ENCODE measurements at regions not wholly inside any gene's neighbourhood (a gene's known extent, or its start where the extent isn't known, plus 50 kb on each side); places are given as distances from the start of the nearest gene placed in this dataset.
A peak's percentile ranks its signal among the peaks of the same experiment; 100 is the strongest.
"Not testable (repeated sequence)": the region's sequence is repeated elsewhere in the genome, so short reads cannot be mapped to it uniquely, and the experiment has no call there.

DNA sequence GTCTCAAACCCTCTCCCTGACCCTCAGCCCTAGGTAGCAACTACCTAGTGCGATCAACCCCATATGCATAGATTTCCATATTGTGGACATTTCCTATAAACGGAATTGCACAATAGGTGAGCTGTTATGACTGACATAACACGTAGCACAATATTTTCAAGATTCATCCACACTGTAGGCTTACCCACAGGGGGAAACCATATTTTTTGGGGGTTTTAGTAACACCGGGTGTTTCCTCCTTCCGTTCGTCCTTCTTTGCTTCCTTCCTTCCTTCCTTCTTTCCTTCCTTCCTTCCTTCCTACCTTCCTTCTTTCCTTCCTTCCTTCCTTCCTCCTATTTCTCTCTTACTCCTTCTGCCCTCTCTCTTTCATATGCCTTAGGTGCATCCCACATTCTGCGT is 524.2 kb downstream of the CWH43 start:
- ATAC-seq; CTCF ChIA-PET; DNase-seq; H3K27ac Mint-ChIP-seq; H3K27me3 Mint-ChIP-seq; H3K4me1 Mint-ChIP-seq (ENCODE audit: low read depth); POLR2A ChIA-PET; H3K4me3 Mint-ChIP-seq; intact Hi-C loops (cut with micrococcal nuclease): not testable (repeated sequence)
- H3K36me3 Mint-ChIP-seq (ENCODE audit: low read depth), result peaks cover 12% of the 10 kb centered on the region
- H3K9me3 Mint-ChIP-seq, result peaks cover 38% of the 10 kb centered on the region

DNA sequence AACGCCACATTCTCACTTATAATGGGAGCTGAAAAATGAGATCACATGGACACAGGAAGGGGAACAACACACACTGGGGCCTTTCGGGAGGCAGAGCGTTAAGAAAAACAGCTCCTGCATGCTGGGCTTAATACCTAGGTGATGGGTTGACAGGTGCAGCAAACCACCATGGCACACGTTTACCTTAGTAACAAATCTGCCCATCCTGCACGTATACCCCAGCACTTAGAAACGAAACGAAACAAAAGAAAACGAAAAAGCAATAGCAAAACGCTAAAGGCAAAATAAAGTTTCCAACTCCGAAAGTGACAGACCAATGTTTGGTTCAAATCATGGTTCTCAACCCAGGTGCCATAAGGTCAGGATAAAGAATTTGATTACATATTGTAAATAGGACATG is 525.3 kb downstream of the CWH43 start:
- peaks cover 12% of the 10 kb centered on the region for H3K36me3 Mint-ChIP-seq (ENCODE audit: low read depth)
- H3K27ac Mint-ChIP-seq; POLR2A ChIA-PET; intact Hi-C loops (cut with micrococcal nuclease); ATAC-seq; DNase-seq; H3K4me1 Mint-ChIP-seq (ENCODE audit: low read depth); CTCF ChIA-PET; H3K27me3 Mint-ChIP-seq; H3K4me3 Mint-ChIP-seq: not testable (repeated sequence)
- H3K9me3 Mint-ChIP-seq, result peaks cover 39% of the 10 kb centered on the region

DNA sequence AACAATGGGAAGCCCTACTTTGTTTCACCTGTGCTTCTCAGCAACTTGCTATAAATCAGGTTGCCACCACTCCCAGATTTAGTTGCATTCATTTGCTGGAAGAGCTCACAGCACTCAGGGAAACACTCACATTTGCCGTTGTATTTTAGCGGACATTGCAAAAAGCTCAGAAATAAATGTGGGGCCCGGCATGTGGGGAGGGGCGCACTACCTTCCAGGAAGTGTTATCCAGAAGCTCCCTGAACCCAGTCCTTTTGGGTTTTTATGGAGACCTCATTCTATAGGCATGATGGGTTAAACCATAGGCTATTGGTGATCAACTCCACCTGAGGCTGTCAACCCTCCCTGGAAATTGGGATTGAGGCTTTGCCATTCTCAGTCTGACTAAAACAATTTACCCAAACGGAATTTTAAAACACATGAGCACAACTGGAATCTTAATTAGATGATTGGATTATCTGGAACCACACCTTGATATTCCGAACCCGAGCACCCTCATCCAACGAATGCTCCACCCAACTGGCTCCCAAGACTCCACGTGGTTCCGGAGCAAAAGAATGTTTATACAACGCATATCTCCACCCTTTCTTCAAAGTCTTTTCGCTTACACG is 525.9 kb downstream of the CWH43 start:
- DNase-seq; H3K4me3 Mint-ChIP-seq; H3K27me3 Mint-ChIP-seq; H3K4me1 Mint-ChIP-seq (ENCODE audit: low read depth); CTCF ChIA-PET; intact Hi-C loops (cut with micrococcal nuclease); POLR2A ChIA-PET; H3K27ac Mint-ChIP-seq; ATAC-seq: not testable (repeated sequence)
- Mint-ChIP-seq H3K36me3 (ENCODE audit: low read depth) (peaks cover 12% of the 10 kb centered on the region), H3K9me3 (peaks cover 41% of the 10 kb centered on the region)
- TF ChIP-seq, protein P1, sequence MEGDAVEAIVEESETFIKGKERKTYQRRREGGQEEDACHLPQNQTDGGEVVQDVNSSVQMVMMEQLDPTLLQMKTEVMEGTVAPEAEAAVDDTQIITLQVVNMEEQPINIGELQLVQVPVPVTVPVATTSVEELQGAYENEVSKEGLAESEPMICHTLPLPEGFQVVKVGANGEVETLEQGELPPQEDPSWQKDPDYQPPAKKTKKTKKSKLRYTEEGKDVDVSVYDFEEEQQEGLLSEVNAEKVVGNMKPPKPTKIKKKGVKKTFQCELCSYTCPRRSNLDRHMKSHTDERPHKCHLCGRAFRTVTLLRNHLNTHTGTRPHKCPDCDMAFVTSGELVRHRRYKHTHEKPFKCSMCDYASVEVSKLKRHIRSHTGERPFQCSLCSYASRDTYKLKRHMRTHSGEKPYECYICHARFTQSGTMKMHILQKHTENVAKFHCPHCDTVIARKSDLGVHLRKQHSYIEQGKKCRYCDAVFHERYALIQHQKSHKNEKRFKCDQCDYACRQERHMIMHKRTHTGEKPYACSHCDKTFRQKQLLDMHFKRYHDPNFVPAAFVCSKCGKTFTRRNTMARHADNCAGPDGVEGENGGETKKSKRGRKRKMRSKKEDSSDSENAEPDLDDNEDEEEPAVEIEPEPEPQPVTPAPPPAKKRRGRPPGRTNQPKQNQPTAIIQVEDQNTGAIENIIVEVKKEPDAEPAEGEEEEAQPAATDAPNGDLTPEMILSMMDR (IDR thresholded peaks at IDR 0.05), result peak; percentile 11

- DNase-seq; H3K27ac Mint-ChIP-seq; intact Hi-C loops (cut with micrococcal nuclease); POLR2A ChIA-PET; H3K4me3 Mint-ChIP-seq; H3K4me1 Mint-ChIP-seq (ENCODE audit: low read depth); CTCF ChIA-PET; ATAC-seq; H3K27me3 Mint-ChIP-seq: not testable (repeated sequence)
- H3K36me3 Mint-ChIP-seq (ENCODE audit: low read depth), result peaks cover 12% of the 10 kb centered on the region
- H3K9me3 Mint-ChIP-seq, result peaks cover 41% of the 10 kb centered on the region
Observed at GRCh38 chr4:49512641-49513545, 526.8 kb downstream of the CWH43 start.

- DNase-seq; CTCF ChIA-PET; ATAC-seq; H3K4me3 Mint-ChIP-seq; intact Hi-C loops (cut with micrococcal nuclease); H3K27ac Mint-ChIP-seq; H3K4me1 Mint-ChIP-seq (ENCODE audit: low read depth); H3K27me3 Mint-ChIP-seq; POLR2A ChIA-PET: not testable (repeated sequence)
- Mint-ChIP-seq H3K9me3 (peaks cover 41% of the 10 kb centered on the region), H3K36me3 (ENCODE audit: low read depth) (peaks cover 12% of the 10 kb centered on the region)
Observed at GRCh38 chr4:49513546-49514115, 527.6 kb downstream of the CWH43 start.

DNA sequence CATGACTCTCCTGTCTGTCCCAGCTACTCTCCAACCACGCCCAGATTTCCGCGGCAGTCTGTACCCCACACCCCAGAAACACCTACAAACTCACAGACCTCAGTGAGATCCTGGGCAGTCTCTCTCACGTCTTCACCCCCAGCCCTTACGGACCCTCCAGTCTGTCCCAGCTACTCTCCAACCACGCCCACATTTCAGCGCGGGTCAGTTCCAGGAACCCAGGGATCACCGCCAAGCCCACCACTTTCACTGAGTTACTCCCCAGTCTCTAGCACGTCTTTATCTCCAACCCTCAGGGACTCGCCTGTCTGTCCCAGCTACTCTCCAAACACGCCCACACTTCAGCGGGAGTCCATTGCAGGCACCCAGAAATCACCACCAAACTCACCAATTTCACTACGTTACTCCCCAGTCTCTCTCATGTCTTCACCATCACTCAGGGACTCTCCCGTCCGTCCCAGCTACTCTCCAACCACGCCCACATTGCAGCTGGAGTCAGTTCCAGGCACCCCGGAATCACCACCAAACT is 528.2 kb downstream of the CWH43 start:
- POLR2A ChIA-PET; CTCF ChIA-PET; DNase-seq; ATAC-seq; intact Hi-C loops (cut with micrococcal nuclease); H3K4me1 Mint-ChIP-seq (ENCODE audit: low read depth); H3K4me3 Mint-ChIP-seq; H3K27ac Mint-ChIP-seq; H3K27me3 Mint-ChIP-seq: not testable (repeated sequence)
- peaks cover 41% of the 10 kb centered on the region for H3K9me3 Mint-ChIP-seq
- peaks cover 12% of the 10 kb centered on the region for H3K36me3 Mint-ChIP-seq (ENCODE audit: low read depth)

- H3K4me3 Mint-ChIP-seq; H3K27me3 Mint-ChIP-seq; H3K4me1 Mint-ChIP-seq (ENCODE audit: low read depth); intact Hi-C loops (cut with micrococcal nuclease); POLR2A ChIA-PET; H3K27ac Mint-ChIP-seq; DNase-seq; ATAC-seq; CTCF ChIA-PET: not testable (repeated sequence)
- Mint-ChIP-seq H3K36me3 (ENCODE audit: low read depth) (peaks cover 12% of the 10 kb centered on the region), H3K9me3 (peaks cover 41% of the 10 kb centered on the region)
Observed at GRCh38 chr4:49514841-49515240, 528.8 kb downstream of the CWH43 start.

DNA sequence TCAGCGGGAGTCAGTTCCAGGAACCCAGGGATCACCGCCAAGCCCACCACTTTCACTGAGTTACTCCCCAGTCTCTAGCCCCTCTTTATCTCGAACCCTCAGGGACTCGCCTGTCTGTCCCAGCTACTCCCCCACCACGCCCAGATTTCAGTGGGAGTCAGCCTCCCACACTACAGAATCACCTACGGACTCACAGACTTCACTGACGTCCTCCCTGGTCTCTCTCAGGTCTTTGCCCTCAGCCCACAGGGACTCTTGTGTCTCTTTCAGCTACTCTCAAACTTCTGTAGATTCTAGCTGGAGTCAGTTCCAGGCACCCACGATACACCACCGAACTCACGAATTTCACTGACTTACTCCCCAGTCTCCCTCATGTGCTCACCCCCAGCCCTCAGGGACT is 529.2 kb downstream of the CWH43 start:
- CTCF ChIA-PET, result not testable (repeated sequence)
- H3K9me3 Mint-ChIP-seq, result peaks cover 40% of the 10 kb centered on the region

DNA sequence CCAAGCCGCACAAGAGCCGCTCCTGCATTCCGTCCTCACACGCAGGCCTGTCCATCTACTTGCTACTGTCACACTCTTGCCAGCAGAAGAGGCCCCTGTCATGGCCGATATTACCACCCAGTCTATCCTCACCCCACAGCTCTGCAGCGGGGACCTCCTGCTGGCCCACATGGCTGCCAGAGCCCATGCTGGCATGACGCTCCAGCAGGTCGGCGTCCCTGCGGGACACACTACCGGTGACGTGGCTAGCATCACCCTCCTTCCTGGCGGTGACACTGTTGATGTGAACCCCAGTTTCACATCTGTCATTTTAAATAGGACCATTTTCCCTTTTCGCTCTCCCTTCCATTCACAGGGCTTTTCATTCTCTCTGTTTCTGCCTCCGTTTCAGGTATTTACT is 530.0 kb downstream of the CWH43 start:
- intact Hi-C loops (cut with micrococcal nuclease); POLR2A ChIA-PET; H3K4me3 Mint-ChIP-seq; H3K4me1 Mint-ChIP-seq (ENCODE audit: low read depth); DNase-seq; ATAC-seq; H3K27me3 Mint-ChIP-seq; CTCF ChIA-PET; H3K27ac Mint-ChIP-seq: not testable (repeated sequence)
- Mint-ChIP-seq H3K36me3 (ENCODE audit: low read depth) (peaks cover 12% of the 10 kb centered on the region), H3K9me3 (peaks cover 34% of the 10 kb centered on the region)

More for the DNA sequence above, 529.2 kb downstream of the CWH43 start:
- H3K27ac Mint-ChIP-seq; DNase-seq; H3K4me1 Mint-ChIP-seq (ENCODE audit: low read depth); ATAC-seq; POLR2A ChIA-PET; H3K27me3 Mint-ChIP-seq; intact Hi-C loops (cut with micrococcal nuclease); H3K4me3 Mint-ChIP-seq: not testable (repeated sequence)
- peaks cover 12% of the 10 kb centered on the region for H3K36me3 Mint-ChIP-seq (ENCODE audit: low read depth)
